ENCODE measurements at regions not wholly inside any gene's neighbourhood (a gene's known extent, or its start where the extent isn't known, plus 50 kb on each side); places are given as distances from the start of the nearest gene placed in this dataset.

- no peak for DNase-seq (ENCODE audit: low spot score)
- in situ Hi-C loops (cut with MboI; ENCODE audit: low pct_unique_long_range_greater_than_20kb, low sequenced_read_pairs, unreplicated experiment): no loop called here
- TF ChIP-seq, protein P1, sequence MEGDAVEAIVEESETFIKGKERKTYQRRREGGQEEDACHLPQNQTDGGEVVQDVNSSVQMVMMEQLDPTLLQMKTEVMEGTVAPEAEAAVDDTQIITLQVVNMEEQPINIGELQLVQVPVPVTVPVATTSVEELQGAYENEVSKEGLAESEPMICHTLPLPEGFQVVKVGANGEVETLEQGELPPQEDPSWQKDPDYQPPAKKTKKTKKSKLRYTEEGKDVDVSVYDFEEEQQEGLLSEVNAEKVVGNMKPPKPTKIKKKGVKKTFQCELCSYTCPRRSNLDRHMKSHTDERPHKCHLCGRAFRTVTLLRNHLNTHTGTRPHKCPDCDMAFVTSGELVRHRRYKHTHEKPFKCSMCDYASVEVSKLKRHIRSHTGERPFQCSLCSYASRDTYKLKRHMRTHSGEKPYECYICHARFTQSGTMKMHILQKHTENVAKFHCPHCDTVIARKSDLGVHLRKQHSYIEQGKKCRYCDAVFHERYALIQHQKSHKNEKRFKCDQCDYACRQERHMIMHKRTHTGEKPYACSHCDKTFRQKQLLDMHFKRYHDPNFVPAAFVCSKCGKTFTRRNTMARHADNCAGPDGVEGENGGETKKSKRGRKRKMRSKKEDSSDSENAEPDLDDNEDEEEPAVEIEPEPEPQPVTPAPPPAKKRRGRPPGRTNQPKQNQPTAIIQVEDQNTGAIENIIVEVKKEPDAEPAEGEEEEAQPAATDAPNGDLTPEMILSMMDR (IDR thresholded peaks at IDR 0.05; ENCODE audit: extremely low read depth, insufficient read depth, missing control alignments): no peak
Observed at GRCh38 chr12:24135158-24135850, 185.8 kb upstream of the SOX5 start.

DNA sequence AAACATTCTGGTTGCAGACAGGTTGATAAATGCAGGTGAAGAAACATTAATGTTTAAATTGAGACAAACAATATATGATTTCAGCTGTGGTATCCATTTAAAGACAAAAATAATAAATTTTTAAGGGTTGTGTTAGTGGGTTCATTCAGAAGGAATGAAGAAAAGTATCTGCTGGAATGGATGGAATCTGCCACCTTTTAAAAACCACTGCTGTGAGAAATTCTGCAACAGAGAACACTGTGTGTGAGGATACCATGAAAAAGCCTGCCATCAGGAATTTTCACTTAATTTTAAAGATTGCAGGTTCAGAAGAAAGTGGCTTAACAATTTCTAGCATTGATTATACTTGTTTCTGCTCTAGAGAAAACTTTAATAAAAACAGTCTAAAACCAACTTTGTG, 184.6 kb upstream of the SOX5 start:
- TF ChIP-seq, protein P1 (IDR thresholded peaks at IDR 0.05; ENCODE audit: extremely low read depth, insufficient read depth, missing control alignments): no peak
- DNase-seq (ENCODE audit: low spot score): no peak
- in situ Hi-C loops (cut with MboI; ENCODE audit: low pct_unique_long_range_greater_than_20kb, low sequenced_read_pairs, unreplicated experiment): no loop called here

DNA sequence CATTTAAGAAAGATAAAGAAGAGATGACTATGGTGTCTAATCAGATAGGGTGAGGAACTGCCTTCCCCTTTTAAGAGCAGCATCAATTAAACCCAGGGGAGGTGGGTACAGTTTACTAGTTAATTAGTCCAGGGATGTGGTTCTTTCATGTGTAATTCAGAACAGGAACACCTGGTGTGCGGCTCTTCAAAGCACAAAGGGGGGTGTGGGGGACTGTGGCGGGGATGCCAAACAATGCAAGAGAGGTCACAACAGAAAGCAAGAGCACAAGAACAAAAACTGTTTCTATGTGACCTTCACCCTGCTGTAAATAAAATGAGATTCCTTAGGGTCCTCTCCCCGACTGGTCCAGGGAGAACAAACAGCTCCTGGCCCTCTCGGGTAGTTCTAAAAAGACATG, 183.9 kb upstream of the SOX5 start:
- in situ Hi-C loops (cut with MboI; ENCODE audit: low pct_unique_long_range_greater_than_20kb, low sequenced_read_pairs, unreplicated experiment): no loop called here
- DNase-seq (ENCODE audit: low spot score): no peak
- TF ChIP-seq, protein P1 (IDR thresholded peaks at IDR 0.05; ENCODE audit: extremely low read depth, insufficient read depth, missing control alignments): no peak

GRCh38 chr12:24127919-24128721, 178.7 kb upstream of the SOX5 start:
- TF ChIP-seq, protein P1 (IDR thresholded peaks at IDR 0.05; ENCODE audit: extremely low read depth, insufficient read depth, missing control alignments): no peak
- DNase-seq (ENCODE audit: low spot score): no peak
- in situ Hi-C loops (cut with MboI; ENCODE audit: low pct_unique_long_range_greater_than_20kb, low sequenced_read_pairs, unreplicated experiment): no loop called here

DNA sequence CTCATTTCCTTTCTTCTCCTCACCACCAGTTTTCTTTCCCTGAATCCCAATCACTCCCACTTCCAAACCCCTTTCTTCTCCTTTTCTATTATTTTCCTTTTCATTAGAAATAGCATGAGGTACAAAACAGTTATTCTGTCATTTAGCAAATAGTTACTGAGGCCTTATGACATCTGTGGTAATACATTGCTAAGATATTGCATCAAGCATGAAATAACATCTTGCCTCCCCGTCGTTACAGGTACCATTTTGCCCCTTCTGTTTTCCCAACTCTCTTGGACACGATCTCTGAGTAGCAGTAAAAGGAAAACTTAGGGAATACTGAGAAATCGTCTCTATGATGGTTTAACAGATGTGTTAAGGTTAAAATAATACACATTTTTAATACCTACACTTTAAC, 175.8 kb upstream of the SOX5 start:
- in situ Hi-C loops (cut with MboI; ENCODE audit: low pct_unique_long_range_greater_than_20kb, low sequenced_read_pairs, unreplicated experiment): no loop called here
- TF ChIP-seq, protein P1 (IDR thresholded peaks at IDR 0.05; ENCODE audit: extremely low read depth, insufficient read depth, missing control alignments): no peak

DNA sequence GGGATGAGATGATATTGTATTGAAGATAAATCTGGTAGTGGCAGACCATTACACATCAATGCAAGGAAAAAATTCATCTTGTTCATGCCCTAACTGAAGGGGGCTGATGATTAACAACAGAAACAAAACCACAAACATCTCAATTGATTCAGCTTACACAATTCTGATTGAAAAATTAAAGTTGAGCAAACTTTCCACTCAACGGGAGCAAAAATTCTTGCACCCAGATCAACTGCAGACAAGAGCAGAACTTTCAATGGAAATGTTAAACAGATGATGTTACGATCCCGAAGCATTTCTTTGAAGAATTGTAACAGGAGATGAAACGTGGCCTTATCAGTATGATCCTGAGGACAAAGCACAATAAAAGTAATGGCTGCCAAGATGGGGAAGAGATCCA, 172.4 kb upstream of the SOX5 start:
- no peak for DNase-seq (ENCODE audit: low spot score)
- in situ Hi-C loops (cut with MboI; ENCODE audit: low pct_unique_long_range_greater_than_20kb, low sequenced_read_pairs, unreplicated experiment): no loop called here
- TF ChIP-seq, protein P1 (IDR thresholded peaks at IDR 0.05; ENCODE audit: extremely low read depth, insufficient read depth, missing control alignments): no peak

More for the DNA sequence above, 175.8 kb upstream of the SOX5 start:
- DNase-seq (ENCODE audit: low spot score): no peak

All from GM13977 (cell line).